Uterus (tissue), 3 donors: ENCODE measurements at regions not wholly inside any gene's neighbourhood (a gene's known extent, or its start where the extent isn't known, plus 50 kb on each side); places are given as distances from the start of the nearest gene placed in this dataset.

ENCODE experiments used
- DNase-seq, 2 donors: peaks; one replicate each; pipeline ENCODE4 v3.0.0-alpha.2; 2019 to 2020
- H3K27ac ChIP-seq, 2 donors: fragments of 200-600 bp; sonication (generic); 1 replicate in 1 of 2; 2 replicates in 1 of 2; pipeline ENCODE4 v1.5.1; 2016 to 2018
- H3K27me3 ChIP-seq, 2 donors: fragments of 200-600 bp; sonication (generic); one replicate each; pipeline ENCODE4 v1.5.1; 2018 to 2019; ENCODE audit warnings: control low read depth in 1 of 2
- H3K36me3 ChIP-seq, 2 donors: fragments of 200-600 bp; sonication (generic); one replicate each; pipeline ENCODE4 v1.5.1; 2019; ENCODE audit warnings: control low read depth in 1 of 2
- H3K4me1 ChIP-seq, 2 donors: fragments of 200-600 bp; sonication (generic); one replicate each; pipeline ENCODE4 v1.5.1; 2018 to 2019; ENCODE audit warnings: control low read depth in 1 of 2
- H3K4me3 ChIP-seq, 2 donors: fragments of 200-600 bp; sonication (generic); 1 replicate in 1 of 2; 2 replicates in 1 of 2; pipeline ENCODE4 v1.5.1; 2018 to 2019; ENCODE audit warnings: mild to moderate bottlenecking in 1 of 2
- H3K9me3 ChIP-seq, 2 donors: fragments of 200-600 bp; sonication (generic); one replicate each; pipeline ENCODE4 v1.5.1; 2019; ENCODE audit warnings: control low read depth in 1 of 2
- CTCF ChIP-seq, 4 experiments: fragments of 200-600 bp in 2 of 4; fragments of 450-650 bp in 2 of 4; sonication (generic) in 2 of 4; IDR thresholded peaks; one replicate each; pipeline ENCODE4 v1.5.1; 2016 to 2019; ENCODE audit warnings: antibody characterized with exemption in 4 of 4, mild to moderate bottlenecking in 2 of 4, moderate library complexity in 1 of 4
- POLR2A ChIP-seq, 2 donors: fragments of 450-650 bp; IDR thresholded peaks; one replicate each; pipeline ENCODE4 v1.6.1; 2016; ENCODE audit warnings: antibody characterized with exemption in 2 of 2, mild to moderate bottlenecking in 1 of 2, moderate library complexity in 1 of 2
- intact Hi-C: fragments of 100-400 bp; cut with DNase I; formaldehyde crosslinking; loops from one replicate; pipeline ENCODE4 v1.15.1; 2023; ENCODE audit warnings: low total_unique reads
- donor health status: DM: yes; HTN: yes; CAD: no.

- intact Hi-C loops: no loop called here
- Histone ChIP-seq H3K4me1 (no peaks in the 10 kb centered on the region), H3K36me3 (no peaks in the 10 kb centered on the region), H3K27ac (no peak overlapping the region), H3K9me3 (no peaks in the 10 kb centered on the region), H3K4me3 (no peak overlapping the region), H3K27me3 (no peaks in the 10 kb centered on the region)
- no peak for TF ChIP-seq CTCF (IDR thresholded peaks at IDR 0.05)
- TF ChIP-seq POLR2A (IDR thresholded peaks at IDR 0.05): no peak
- no peak for DNase-seq
These were observed 695.3 kb downstream of the TBC1D22A start for GRCh38 chr22:47457509-47458300.

- Histone ChIP-seq H3K4me1 (no peaks in the 10 kb centered on the region), H3K9me3 (no peaks in the 10 kb centered on the region), H3K27ac (no peak overlapping the region), H3K36me3 (no peaks in the 10 kb centered on the region), H3K4me3 (no peak overlapping the region), H3K27me3 (no peaks in the 10 kb centered on the region)
- no peak for DNase-seq
- intact Hi-C loops: no loop called here
- TF ChIP-seq POLR2A (IDR thresholded peaks at IDR 0.05) (no peak), CTCF (IDR thresholded peaks at IDR 0.05) (no peak)
These were observed 694.6 kb downstream of the TBC1D22A start for GRCh38 chr22:47457021-47457420.

- DNase-seq: no peak
These were observed 693.6 kb downstream of the TBC1D22A start for GRCh38 chr22:47456031-47456430.

GRCh38 chr22:47453049-47453448 is 690.6 kb downstream of the TBC1D22A start:
- Histone ChIP-seq H3K36me3 (no peaks in the 10 kb centered on the region), H3K4me1 (no peaks in the 10 kb centered on the region), H3K4me3 (no peak overlapping the region), H3K27ac (no peak overlapping the region), H3K27me3 (no peaks in the 10 kb centered on the region), H3K9me3 (no peaks in the 10 kb centered on the region)
- intact Hi-C loops: no loop called here
- TF ChIP-seq POLR2A (IDR thresholded peaks at IDR 0.05): no peak
- TF ChIP-seq CTCF (IDR thresholded peaks at IDR 0.05): no peak
- DNase-seq: no peak

More at GRCh38 chr22:47456031-47456430, 693.6 kb downstream of the TBC1D22A start:
- no peaks in the 10 kb centered on the region for H3K36me3 ChIP-seq
- no peaks in the 10 kb centered on the region for H3K27me3 ChIP-seq
- TF ChIP-seq POLR2A (IDR thresholded peaks at IDR 0.05) (no peak), CTCF (IDR thresholded peaks at IDR 0.05) (no peak)
- H3K9me3 ChIP-seq: no peaks in the 10 kb centered on the region
- no peak overlapping the region for H3K4me3 ChIP-seq
- no peak overlapping the region for H3K27ac ChIP-seq
- intact Hi-C loops: no loop called here
- H3K4me1 ChIP-seq: no peaks in the 10 kb centered on the region

GRCh38 chr22:47452184-47452583 is 689.7 kb downstream of the TBC1D22A start:
- no peak for DNase-seq

More at GRCh38 chr22:47452184-47452583, 689.7 kb downstream of the TBC1D22A start:
- TF ChIP-seq CTCF (IDR thresholded peaks at IDR 0.05) (no peak), POLR2A (IDR thresholded peaks at IDR 0.05) (no peak)
- H3K27ac ChIP-seq: no peak overlapping the region
- no peaks in the 10 kb centered on the region for H3K4me1 ChIP-seq
- H3K27me3 ChIP-seq: no peaks in the 10 kb centered on the region
- H3K9me3 ChIP-seq: no peaks in the 10 kb centered on the region
- no peaks in the 10 kb centered on the region for H3K36me3 ChIP-seq
- no peak overlapping the region for H3K4me3 ChIP-seq
- intact Hi-C loops: no loop called here
